ENCODE measurements at regions not wholly inside any gene's neighbourhood (a gene's known extent, or its start where the extent isn't known, plus 50 kb on each side); places are given as distances from the start of the nearest gene placed in this dataset.

GRCh38 chr16:79850348-79850747, 249.8 kb upstream of the MAF start:
- DNase-seq (ENCODE audit: low read depth), result no peak
- CTCF ChIA-PET, result no interaction called here
- Histone ChIP-seq H3K4me3 (ENCODE audit: low read depth, low read length) (no peak overlapping the region), H3K36me3 (ENCODE audit: control insufficient read depth, insufficient read depth, low read length) (no peaks in the 10 kb centered on the region), H3K27me3 (ENCODE audit: control insufficient read depth, insufficient read depth, low read length) (no peaks in the 10 kb centered on the region)
- TF ChIP-seq CTCF (IDR thresholded peaks at IDR 0.05; ENCODE audit: insufficient read depth, low read depth, low read length), result no peak
- POLR2A ChIA-PET, result no interaction called here

- CTCF ChIA-PET, result no interaction called here
- no peak for TF ChIP-seq CTCF (IDR thresholded peaks at IDR 0.05; ENCODE audit: insufficient read depth, low read depth, low read length)
- DNase-seq (ENCODE audit: low read depth), result no peak
- Histone ChIP-seq H3K36me3 (ENCODE audit: control insufficient read depth, insufficient read depth, low read length) (no peaks in the 10 kb centered on the region), H3K27me3 (ENCODE audit: control insufficient read depth, insufficient read depth, low read length) (no peaks in the 10 kb centered on the region), H3K4me3 (ENCODE audit: low read depth, low read length) (no peak overlapping the region)
- POLR2A ChIA-PET, result no interaction called here
Observed at GRCh38 chr16:79849119-79849518, 248.6 kb upstream of the MAF start.

GRCh38 chr16:79848719-79849118, 248.2 kb upstream of the MAF start:
- no peak for TF ChIP-seq CTCF (IDR thresholded peaks at IDR 0.05; ENCODE audit: insufficient read depth, low read depth, low read length)
- ChIA-PET CTCF (interaction anchor here (0.9 kb wide), 1 partner anchor 245 kb away, joined by 3 read pairs; no protein-coding TSS in a partner anchor), POLR2A (no interaction called here)
- Histone ChIP-seq H3K27me3 (ENCODE audit: control insufficient read depth, insufficient read depth, low read length) (no peaks in the 10 kb centered on the region), H3K36me3 (ENCODE audit: control insufficient read depth, insufficient read depth, low read length) (no peaks in the 10 kb centered on the region), H3K4me3 (ENCODE audit: low read depth, low read length) (no peak overlapping the region)
- no peak for DNase-seq (ENCODE audit: low read depth)

GRCh38 chr16:79847569-79847968, 247.0 kb upstream of the MAF start:
- TF ChIP-seq CTCF (IDR thresholded peaks at IDR 0.05; ENCODE audit: insufficient read depth, low read depth, low read length), result no peak
- no peaks in the 10 kb centered on the region for H3K27me3 ChIP-seq (ENCODE audit: control insufficient read depth, insufficient read depth, low read length)
- POLR2A ChIA-PET, result no interaction called here
- no peaks in the 10 kb centered on the region for H3K36me3 ChIP-seq (ENCODE audit: control insufficient read depth, insufficient read depth, low read length)
- H3K4me3 ChIP-seq (ENCODE audit: low read depth, low read length), result no peak overlapping the region
- CTCF ChIA-PET, result no interaction called here
- no peak for DNase-seq (ENCODE audit: low read depth)

GRCh38 chr16:79847101-79847500, 246.6 kb upstream of the MAF start:
- ChIA-PET POLR2A (no interaction called here), CTCF (no interaction called here)
- no peak for TF ChIP-seq CTCF (IDR thresholded peaks at IDR 0.05; ENCODE audit: insufficient read depth, low read depth, low read length)

More at GRCh38 chr16:79847101-79847500, 246.6 kb upstream of the MAF start:
- DNase-seq (ENCODE audit: low read depth), result no peak
- Histone ChIP-seq H3K4me3 (ENCODE audit: low read depth, low read length) (no peak overlapping the region), H3K27me3 (ENCODE audit: control insufficient read depth, insufficient read depth, low read length) (no peaks in the 10 kb centered on the region), H3K36me3 (ENCODE audit: control insufficient read depth, insufficient read depth, low read length) (no peaks in the 10 kb centered on the region)

Data from BJ (cell line).